Mucosa of descending colon (tissue), 3 donors: ENCODE measurements at regions not wholly inside any gene's neighbourhood (a gene's known extent, or its start where the extent isn't known, plus 50 kb on each side); places are given as distances from the start of the nearest gene placed in this dataset.

Experiments
- ATAC-seq: fragments of 200-7000 bp; cut with Tn5 transposase; one replicate; pipeline ENCODE4 v1.9.1; 2020; ENCODE audit warnings: mild to moderate bottlenecking, moderate library complexity
- DNase-seq, 3 donors: peaks; one replicate each; pipeline ENCODE4 v3.0.0-alpha.2; 2020
- H3K36me3 ChIP-seq: fragments of 200-600 bp; one replicate; pipeline ENCODE4 v1.8.0; 2021; ENCODE audit warnings: low read depth, mild to moderate bottlenecking
- H3K4me1 ChIP-seq: fragments of 200-600 bp; one replicate; pipeline ENCODE4 v1.8.0; 2021; ENCODE audit warnings: low read depth, mild to moderate bottlenecking
- H3K4me3 ChIP-seq: fragments of 200-600 bp; one replicate; pipeline ENCODE4 v1.8.0; 2021; ENCODE audit warnings: mild to moderate bottlenecking
- H3K9me3 ChIP-seq: fragments of 200-600 bp; one replicate; pipeline ENCODE4 v1.8.0; 2021; ENCODE audit warnings: mild to moderate bottlenecking
- intact Hi-C, 2 donors: fragments of 100-400 bp; cut with DNase I in 1 of 2; cut with micrococcal nuclease in 1 of 2; formaldehyde crosslinking; loops; one replicate each; pipeline versions ENCODE4 v1.11.0 to v1.11.1; 2022; cut with DNase I, micrococcal nuclease
- TF ChIP-seq, protein P1 (sequence below): fragments of 200-600 bp; IDR thresholded peaks from one replicate; pipeline ENCODE4 v1.8.0; 2022; ENCODE audit warnings: antibody characterized with exemption, mild to moderate bottlenecking
- donor health status: DM: no; HTN: no; CAD: no; lungs with moderate emphysema.
- donor health status: DM: no; HTN: no; CAD: no.
- donor health status: DM: no; HTN: yes; CAD: no.

DNA sequence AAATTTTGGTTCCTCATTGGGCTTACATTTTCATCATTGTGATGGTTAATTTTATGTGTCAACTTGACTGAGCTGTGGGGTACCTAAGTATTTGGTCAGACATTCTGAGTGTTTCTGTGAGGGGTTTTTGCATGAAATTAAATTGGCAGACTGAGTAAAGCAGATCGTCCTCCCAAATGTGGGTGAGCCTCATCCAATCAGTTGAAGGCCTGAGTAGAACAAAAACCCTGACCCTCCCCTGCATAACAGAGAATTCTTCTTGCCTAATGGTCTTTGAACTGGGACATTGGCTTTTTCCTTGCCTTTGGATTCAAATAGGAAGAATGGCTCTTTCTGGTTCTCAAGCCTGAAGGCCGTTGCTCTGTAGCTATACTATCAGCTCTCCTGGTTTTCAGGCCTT, 59.1 kb upstream of the JUN start:
- DNase-seq (no peak), ATAC-seq (no peak)
- H3K36me3 ChIP-seq: no peaks in the 10 kb centered on the region
- TF ChIP-seq, protein P1, sequence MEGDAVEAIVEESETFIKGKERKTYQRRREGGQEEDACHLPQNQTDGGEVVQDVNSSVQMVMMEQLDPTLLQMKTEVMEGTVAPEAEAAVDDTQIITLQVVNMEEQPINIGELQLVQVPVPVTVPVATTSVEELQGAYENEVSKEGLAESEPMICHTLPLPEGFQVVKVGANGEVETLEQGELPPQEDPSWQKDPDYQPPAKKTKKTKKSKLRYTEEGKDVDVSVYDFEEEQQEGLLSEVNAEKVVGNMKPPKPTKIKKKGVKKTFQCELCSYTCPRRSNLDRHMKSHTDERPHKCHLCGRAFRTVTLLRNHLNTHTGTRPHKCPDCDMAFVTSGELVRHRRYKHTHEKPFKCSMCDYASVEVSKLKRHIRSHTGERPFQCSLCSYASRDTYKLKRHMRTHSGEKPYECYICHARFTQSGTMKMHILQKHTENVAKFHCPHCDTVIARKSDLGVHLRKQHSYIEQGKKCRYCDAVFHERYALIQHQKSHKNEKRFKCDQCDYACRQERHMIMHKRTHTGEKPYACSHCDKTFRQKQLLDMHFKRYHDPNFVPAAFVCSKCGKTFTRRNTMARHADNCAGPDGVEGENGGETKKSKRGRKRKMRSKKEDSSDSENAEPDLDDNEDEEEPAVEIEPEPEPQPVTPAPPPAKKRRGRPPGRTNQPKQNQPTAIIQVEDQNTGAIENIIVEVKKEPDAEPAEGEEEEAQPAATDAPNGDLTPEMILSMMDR: no peak
- intact Hi-C loops: no loop called here
- no peaks in the 10 kb centered on the region for H3K4me1 ChIP-seq
- H3K9me3 ChIP-seq: no peaks in the 10 kb centered on the region
- no peak overlapping the region for H3K4me3 ChIP-seq

DNA sequence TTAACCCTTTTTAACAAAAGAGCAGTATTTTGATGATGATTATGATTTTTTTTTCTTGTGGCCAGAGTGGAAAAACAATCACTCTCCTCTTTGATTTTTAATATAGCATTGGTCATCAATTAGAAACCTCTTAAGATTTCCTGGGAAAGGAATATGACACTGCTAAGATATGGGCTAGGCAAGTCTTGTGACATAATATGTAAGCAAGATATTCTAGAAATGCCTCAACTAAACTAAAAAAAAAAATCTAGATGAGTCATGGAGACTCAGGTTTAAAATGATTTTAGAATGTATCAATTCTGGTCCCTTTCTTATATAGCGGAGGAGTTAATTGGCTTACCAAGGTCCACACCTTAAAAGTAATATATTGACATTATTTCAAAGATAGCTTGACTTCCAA, 60.3 kb upstream of the JUN start:
- H3K9me3 ChIP-seq: no peaks in the 10 kb centered on the region
- DNase-seq (no peak), ATAC-seq (no peak)
- intact Hi-C loops: no loop called here
- H3K4me1 ChIP-seq: no peaks in the 10 kb centered on the region
- TF ChIP-seq, protein P1: no peak
- H3K4me3 ChIP-seq: no peak overlapping the region
- no peaks in the 10 kb centered on the region for H3K36me3 ChIP-seq

- no peak overlapping the region for H3K4me3 ChIP-seq
- no peaks in the 10 kb centered on the region for H3K9me3 ChIP-seq
- H3K4me1 ChIP-seq: no peaks in the 10 kb centered on the region
- DNase-seq (no peak), ATAC-seq (no peak)
- TF ChIP-seq, protein P1: no peak
- intact Hi-C loops: no loop called here
- no peaks in the 10 kb centered on the region for H3K36me3 ChIP-seq
These were observed 62.1 kb upstream of the JUN start for GRCh38 chr1:58845942-58846341.

GRCh38 chr1:58848818-58849411, 65.1 kb upstream of the JUN start:
- Histone ChIP-seq H3K36me3 (no peaks in the 10 kb centered on the region), H3K4me3 (no peak overlapping the region), H3K4me1 (no peaks in the 10 kb centered on the region), H3K9me3 (no peaks in the 10 kb centered on the region)
- DNase-seq: peak in 2 of 3 donors; percentile 36 to 73
- TF ChIP-seq, protein P1: no peak
- peak; percentile 89 for ATAC-seq
- intact Hi-C loops: no loop called here

DNA sequence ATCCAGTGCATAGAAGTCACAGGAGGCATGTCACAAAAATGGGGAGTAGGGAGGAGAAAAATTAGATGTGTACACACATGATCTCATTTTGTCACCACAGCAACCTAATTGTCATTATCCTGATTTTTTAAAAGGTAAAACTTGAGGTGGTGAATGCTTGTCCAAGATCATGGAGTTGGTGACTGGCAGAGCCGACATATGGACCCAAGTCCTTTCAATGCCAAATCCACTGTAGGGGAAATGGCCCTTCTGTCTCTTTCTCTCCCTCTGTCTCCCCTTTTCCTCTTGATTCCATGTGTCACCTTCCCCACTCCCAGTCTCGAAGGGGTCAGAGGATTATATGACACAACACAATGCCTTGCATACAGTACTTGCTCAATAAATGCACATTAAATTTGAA, 65.7 kb upstream of the JUN start:
- H3K4me3 ChIP-seq: no peak overlapping the region
- intact Hi-C loops: no loop called here
- no peaks in the 10 kb centered on the region for H3K9me3 ChIP-seq
- no peaks in the 10 kb centered on the region for H3K36me3 ChIP-seq
- DNase-seq: no peak
- TF ChIP-seq, protein P1: no peak
- no peak for ATAC-seq
- H3K4me1 ChIP-seq: no peaks in the 10 kb centered on the region

DNA sequence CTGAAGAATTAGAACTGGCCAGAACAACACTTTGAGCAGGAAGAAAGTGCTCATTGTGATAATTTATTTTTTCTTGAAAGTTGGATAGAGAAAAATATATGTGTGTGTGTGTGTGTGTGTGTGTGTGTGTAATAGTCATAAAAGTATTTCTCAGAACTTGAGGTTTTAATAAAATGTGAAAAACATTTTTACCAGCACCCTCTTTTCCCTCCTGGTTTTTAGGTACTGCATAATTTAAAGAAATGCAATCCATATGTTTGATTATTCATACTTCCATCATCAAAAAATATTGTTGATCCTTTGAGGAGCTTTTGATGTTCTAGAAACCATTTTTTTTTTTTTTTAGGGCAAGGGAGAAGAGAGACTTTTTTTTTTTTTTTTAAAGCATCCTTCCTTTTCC, 66.8 kb upstream of the JUN start:
- no peaks in the 10 kb centered on the region for H3K9me3 ChIP-seq
- intact Hi-C loops: no loop called here
- ATAC-seq: no peak
- H3K4me1 ChIP-seq: no peaks in the 10 kb centered on the region
- TF ChIP-seq, protein P1: no peak
- no peaks in the 10 kb centered on the region for H3K36me3 ChIP-seq
- H3K4me3 ChIP-seq: no peak overlapping the region
- no peak for DNase-seq
